Chondrocyte (in vitro differentiated cells): ENCODE measurements at regions not wholly inside any gene's neighbourhood (a gene's known extent, or its start where the extent isn't known, plus 50 kb on each side); places are given as distances from the start of the nearest gene placed in this dataset.

Experiments used
- DNase-seq: peaks from one replicate; pipeline ENCODE4 v3.0.0; 2021; ENCODE audit warnings: mixed read lengths, low spot score
- H3K27ac Mint-ChIP-seq: one replicate; pipeline ENCODE4 v1.8.0; 2021; ENCODE audit warnings: mild to moderate bottlenecking, moderate library complexity, mixed read lengths; ENCODE audit not compliant: unreplicated experiment
- H3K27me3 Mint-ChIP-seq: 2 replicates; pipeline ENCODE4 v1.8.0; 2021; ENCODE audit warnings: low read depth, mixed read lengths
- H3K36me3 Mint-ChIP-seq: 2 replicates; pipeline ENCODE4 v1.8.0; 2021; ENCODE audit warnings: low read depth, mixed read lengths
- H3K4me1 Mint-ChIP-seq: 2 replicates; pipeline ENCODE4 v1.8.0; 2021; ENCODE audit warnings: low read depth, mild to moderate bottlenecking, mixed read lengths
- H3K4me3 Mint-ChIP-seq: one replicate; pipeline ENCODE4 v1.8.0; 2021; ENCODE audit warnings: mild to moderate bottlenecking, moderate library complexity, mixed read lengths; ENCODE audit not compliant: unreplicated experiment
- H3K9me3 Mint-ChIP-seq: 2 replicates; pipeline ENCODE4 v1.8.0; 2021; ENCODE audit warnings: low read depth, mixed read lengths
- CTCF ChIP-seq: fragments of 200-600 bp; sonication (generic); IDR thresholded peaks from 2 replicates; pipeline ENCODE4 v1.5.0; 2021; ENCODE audit warnings: antibody characterized with exemption, mild to moderate bottlenecking, moderate library complexity

GRCh38 chr3:180252683-180253082 lies 215.9 kb upstream of the PEX5L start:
- no peak for TF ChIP-seq CTCF
- H3K4me1 Mint-ChIP-seq, result no peaks in the 10 kb centered on the region
- H3K4me3 Mint-ChIP-seq, result no peak overlapping the region
- no peaks in the 10 kb centered on the region for H3K9me3 Mint-ChIP-seq
- H3K36me3 Mint-ChIP-seq, result no peaks in the 10 kb centered on the region
- peaks cover 4% of the 10 kb centered on the region for H3K27me3 Mint-ChIP-seq
- no peak for DNase-seq
- H3K27ac Mint-ChIP-seq, result no peak overlapping the region

GRCh38 chr3:180253283-180253682 lies 216.5 kb upstream of the PEX5L start:
- Mint-ChIP-seq H3K4me1 (no peaks in the 10 kb centered on the region), H3K9me3 (no peaks in the 10 kb centered on the region)

GRCh38 chr3:180264479-180264878 lies 227.7 kb upstream of the PEX5L start:
- H3K9me3 Mint-ChIP-seq, result peaks cover 29% of the 10 kb centered on the region
- TF ChIP-seq CTCF, result no peak
- H3K4me1 Mint-ChIP-seq, result no peaks in the 10 kb centered on the region
- no peak overlapping the region for H3K4me3 Mint-ChIP-seq
- no peaks in the 10 kb centered on the region for H3K27me3 Mint-ChIP-seq
- no peak overlapping the region for H3K27ac Mint-ChIP-seq
- DNase-seq, result no peak
- H3K36me3 Mint-ChIP-seq, result no peaks in the 10 kb centered on the region

More at GRCh38 chr3:180253283-180253682, 216.5 kb upstream of the PEX5L start:
- Mint-ChIP-seq H3K27ac (no peak overlapping the region), H3K36me3 (no peaks in the 10 kb centered on the region), H3K4me3 (no peak overlapping the region), H3K27me3 (peaks cover 3% of the 10 kb centered on the region)
- TF ChIP-seq CTCF, result no peak
- DNase-seq, result no peak

GRCh38 chr3:180265551-180265950 lies 228.8 kb upstream of the PEX5L start:
- no peak overlapping the region for H3K27ac Mint-ChIP-seq
- no peaks in the 10 kb centered on the region for H3K4me1 Mint-ChIP-seq
- H3K9me3 Mint-ChIP-seq, result peaks cover 24% of the 10 kb centered on the region
- DNase-seq, result no peak
- H3K27me3 Mint-ChIP-seq, result no peaks in the 10 kb centered on the region
- H3K36me3 Mint-ChIP-seq, result no peaks in the 10 kb centered on the region
- H3K4me3 Mint-ChIP-seq, result no peak overlapping the region
- no peak for TF ChIP-seq CTCF

- no peaks in the 10 kb centered on the region for H3K36me3 Mint-ChIP-seq
- H3K27me3 Mint-ChIP-seq, result no peaks in the 10 kb centered on the region
- no peak for TF ChIP-seq CTCF
- H3K27ac Mint-ChIP-seq, result no peak overlapping the region
- no peaks in the 10 kb centered on the region for H3K4me1 Mint-ChIP-seq
- DNase-seq, result no peak
- H3K9me3 Mint-ChIP-seq, result peaks cover 17% of the 10 kb centered on the region
- H3K4me3 Mint-ChIP-seq, result no peak overlapping the region
Measured at GRCh38 chr3:180267202-180267843, 230.6 kb upstream of the PEX5L start.
